ENCODE measurements at regions not wholly inside any gene's neighbourhood (a gene's known extent, or its start where the extent isn't known, plus 50 kb on each side); places are given as distances from the start of the nearest gene placed in this dataset.

DNA sequence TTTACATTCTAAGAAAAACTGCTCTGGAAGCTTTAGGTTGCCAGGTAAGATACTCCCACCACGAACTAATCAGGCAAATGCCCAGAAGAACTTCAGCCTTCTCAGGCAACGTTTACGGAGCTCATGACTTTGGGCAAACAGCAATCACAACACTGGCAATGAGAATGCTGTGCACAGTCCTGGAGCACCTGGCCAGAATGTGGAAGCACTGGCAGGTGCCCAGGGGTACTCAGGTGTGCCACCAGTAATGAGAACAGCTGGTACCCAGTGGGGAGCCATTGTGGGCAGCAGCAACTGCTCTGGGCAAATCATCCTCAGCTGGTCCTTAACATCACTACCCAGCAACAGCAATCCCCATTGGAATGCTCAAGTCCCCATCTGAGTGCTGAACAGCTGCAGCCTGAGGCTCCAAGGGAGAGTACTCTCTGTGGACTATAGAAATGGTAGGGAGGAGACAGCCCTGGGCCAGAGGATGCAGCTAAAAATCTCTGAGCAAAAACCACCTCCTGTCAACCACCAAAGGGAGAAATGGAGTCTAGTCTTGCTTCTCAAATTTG is 210.0 kb downstream of the FOXO1 start (continued):
- TF ChIP-seq, protein P1, sequence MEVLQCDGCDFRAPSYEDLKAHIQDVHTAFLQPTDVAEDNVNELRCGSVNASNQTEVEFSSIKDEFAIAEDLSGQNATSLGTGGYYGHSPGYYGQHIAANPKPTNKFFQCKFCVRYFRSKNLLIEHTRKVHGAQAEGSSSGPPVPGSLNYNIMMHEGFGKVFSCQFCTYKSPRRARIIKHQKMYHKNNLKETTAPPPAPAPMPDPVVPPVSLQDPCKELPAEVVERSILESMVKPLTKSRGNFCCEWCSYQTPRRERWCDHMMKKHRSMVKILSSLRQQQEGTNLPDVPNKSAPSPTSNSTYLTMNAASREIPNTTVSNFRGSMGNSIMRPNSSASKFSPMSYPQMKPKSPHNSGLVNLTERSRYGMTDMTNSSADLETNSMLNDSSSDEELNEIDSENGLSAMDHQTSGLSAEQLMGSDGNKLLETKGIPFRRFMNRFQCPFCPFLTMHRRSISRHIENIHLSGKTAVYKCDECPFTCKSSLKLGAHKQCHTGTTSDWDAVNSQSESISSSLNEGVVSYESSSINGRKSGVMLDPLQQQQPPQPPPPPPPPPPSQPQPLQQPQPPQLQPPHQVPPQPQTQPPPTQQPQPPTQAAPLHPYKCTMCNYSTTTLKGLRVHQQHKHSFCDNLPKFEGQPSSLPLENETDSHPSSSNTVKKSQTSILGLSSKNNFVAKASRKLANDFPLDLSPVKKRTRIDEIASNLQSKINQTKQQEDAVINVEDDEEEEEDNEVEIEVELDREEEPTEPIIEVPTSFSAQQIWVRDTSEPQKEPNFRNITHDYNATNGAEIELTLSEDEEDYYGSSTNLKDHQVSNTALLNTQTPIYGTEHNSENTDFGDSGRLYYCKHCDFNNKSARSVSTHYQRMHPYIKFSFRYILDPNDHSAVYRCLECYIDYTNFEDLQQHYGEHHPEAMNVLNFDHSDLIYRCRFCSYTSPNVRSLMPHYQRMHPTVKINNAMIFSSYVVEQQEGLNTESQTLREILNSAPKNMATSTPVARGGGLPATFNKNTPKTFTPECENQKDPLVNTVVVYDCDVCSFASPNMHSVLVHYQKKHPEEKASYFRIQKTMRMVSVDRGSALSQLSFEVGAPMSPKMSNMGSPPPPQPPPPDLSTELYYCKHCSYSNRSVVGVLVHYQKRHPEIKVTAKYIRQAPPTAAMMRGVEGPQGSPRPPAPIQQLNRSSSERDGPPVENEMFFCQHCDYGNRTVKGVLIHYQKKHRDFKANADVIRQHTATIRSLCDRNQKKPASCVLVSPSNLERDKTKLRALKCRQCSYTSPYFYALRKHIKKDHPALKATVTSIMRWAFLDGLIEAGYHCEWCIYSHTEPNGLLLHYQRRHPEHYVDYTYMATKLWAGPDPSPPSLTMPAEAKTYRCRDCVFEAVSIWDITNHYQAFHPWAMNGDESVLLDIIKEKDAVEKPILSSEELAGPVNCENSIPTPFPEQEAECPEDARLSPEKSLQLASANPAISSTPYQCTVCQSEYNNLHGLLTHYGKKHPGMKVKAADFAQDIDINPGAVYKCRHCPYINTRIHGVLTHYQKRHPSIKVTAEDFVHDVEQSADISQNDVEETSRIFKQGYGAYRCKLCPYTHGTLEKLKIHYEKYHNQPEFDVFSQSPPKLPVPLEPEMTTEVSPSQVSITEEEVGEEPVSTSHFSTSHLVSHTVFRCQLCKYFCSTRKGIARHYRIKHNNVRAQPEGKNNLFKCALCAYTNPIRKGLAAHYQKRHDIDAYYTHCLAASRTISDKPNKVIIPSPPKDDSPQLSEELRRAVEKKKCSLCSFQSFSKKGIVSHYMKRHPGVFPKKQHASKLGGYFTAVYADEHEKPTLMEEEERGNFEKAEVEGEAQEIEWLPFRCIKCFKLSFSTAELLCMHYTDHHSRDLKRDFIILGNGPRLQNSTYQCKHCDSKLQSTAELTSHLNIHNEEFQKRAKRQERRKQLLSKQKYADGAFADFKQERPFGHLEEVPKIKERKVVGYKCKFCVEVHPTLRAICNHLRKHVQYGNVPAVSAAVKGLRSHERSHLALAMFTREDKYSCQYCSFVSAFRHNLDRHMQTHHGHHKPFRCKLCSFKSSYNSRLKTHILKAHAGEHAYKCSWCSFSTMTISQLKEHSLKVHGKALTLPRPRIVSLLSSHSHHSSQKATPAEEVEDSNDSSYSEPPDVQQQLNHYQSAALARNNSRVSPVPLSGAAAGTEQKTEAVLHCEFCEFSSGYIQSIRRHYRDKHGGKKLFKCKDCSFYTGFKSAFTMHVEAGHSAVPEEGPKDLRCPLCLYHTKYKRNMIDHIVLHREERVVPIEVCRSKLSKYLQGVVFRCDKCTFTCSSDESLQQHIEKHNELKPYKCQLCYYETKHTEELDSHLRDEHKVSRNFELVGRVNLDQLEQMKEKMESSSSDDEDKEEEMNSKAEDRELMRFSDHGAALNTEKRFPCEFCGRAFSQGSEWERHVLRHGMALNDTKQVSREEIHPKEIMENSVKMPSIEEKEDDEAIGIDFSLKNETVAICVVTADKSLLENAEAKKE (CRISPR knock-in tag; IDR thresholded peaks at IDR 0.05): no peak
- no peak for TF ChIP-seq STAT1 (IDR thresholded peaks at IDR 0.05; ENCODE audit: unreplicated experiment)

DNA sequence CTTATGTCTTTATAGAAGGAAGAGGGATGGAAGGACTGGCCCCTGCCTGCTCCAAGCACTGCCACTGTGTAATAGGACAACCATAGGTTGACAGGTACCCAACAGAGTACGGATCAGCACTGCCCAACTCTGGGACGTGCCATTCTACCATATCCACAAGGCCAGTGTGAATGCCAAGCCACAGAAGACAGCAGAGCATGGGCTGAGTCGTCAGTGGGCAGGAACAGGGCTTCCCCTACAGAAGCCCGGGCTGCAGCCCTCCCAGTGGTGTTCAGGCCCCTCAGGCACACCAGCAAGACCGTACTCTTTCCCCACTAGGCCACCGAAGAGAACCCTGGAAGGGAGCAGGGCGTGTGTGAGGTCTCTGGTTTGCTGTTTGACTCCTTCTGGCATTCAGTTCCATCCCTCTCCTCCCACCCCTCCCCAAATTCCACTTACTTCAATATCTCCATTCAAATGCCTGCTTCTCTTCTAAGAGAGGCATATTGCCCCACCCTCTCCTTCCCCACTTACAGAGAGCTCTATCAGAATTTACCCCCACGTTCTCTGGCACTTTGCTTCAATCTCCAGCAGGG is 209.4 kb downstream of the FOXO1 start:
- H3K36me3 ChIP-seq (ENCODE audit: insufficient read depth): no peaks in the 10 kb centered on the region
- no peaks in the 10 kb centered on the region for H3K27me3 ChIP-seq (ENCODE audit: insufficient read depth)
- H3F3A ChIP-seq (replicated peaks; ENCODE audit: low read depth): no peaks in the 10 kb centered on the region
- Mint-ChIP-seq H3K27me3 (ENCODE audit: insufficient read depth, low read depth, poor library complexity) (no peaks in the 10 kb centered on the region), H3K27ac (no peak overlapping the region), H3K36me3 (ENCODE audit: low read depth) (no peaks in the 10 kb centered on the region), H3K9me3 (no peaks in the 10 kb centered on the region), H3K4me1 (peaks cover 5% of the 10 kb centered on the region; the same call in 1 of the 3 replicates), H3K4me3 (no peak overlapping the region)
- H4K20me1 ChIP-seq (replicated peaks; ENCODE audit: insufficient read depth): no peaks in the 10 kb centered on the region
- H3K27ac ChIP-seq (ENCODE audit: low read depth): no peak overlapping the region
- no peak overlapping the region for H3K4me2 ChIP-seq
- no peak overlapping the region for H3K4me3 ChIP-seq
- no peak for ATAC-seq
- 0 out of 2 replicates have a peak, but pooled peaks cover 3% of the 10 kb centered on the region for H3K9me2 ChIP-seq (ENCODE audit: insufficient read depth)
- no peaks in the 10 kb centered on the region for H3K79me2 ChIP-seq (replicated peaks; ENCODE audit: insufficient read depth)
- DNase-seq (ENCODE audit: low spot score): no peak
- no peak overlapping the region for H2AFZ ChIP-seq
- no peaks in the 10 kb centered on the region for H3K4me1 ChIP-seq (ENCODE audit: insufficient read depth)
- TF ChIP-seq, protein P2, sequence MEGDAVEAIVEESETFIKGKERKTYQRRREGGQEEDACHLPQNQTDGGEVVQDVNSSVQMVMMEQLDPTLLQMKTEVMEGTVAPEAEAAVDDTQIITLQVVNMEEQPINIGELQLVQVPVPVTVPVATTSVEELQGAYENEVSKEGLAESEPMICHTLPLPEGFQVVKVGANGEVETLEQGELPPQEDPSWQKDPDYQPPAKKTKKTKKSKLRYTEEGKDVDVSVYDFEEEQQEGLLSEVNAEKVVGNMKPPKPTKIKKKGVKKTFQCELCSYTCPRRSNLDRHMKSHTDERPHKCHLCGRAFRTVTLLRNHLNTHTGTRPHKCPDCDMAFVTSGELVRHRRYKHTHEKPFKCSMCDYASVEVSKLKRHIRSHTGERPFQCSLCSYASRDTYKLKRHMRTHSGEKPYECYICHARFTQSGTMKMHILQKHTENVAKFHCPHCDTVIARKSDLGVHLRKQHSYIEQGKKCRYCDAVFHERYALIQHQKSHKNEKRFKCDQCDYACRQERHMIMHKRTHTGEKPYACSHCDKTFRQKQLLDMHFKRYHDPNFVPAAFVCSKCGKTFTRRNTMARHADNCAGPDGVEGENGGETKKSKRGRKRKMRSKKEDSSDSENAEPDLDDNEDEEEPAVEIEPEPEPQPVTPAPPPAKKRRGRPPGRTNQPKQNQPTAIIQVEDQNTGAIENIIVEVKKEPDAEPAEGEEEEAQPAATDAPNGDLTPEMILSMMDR (conservative IDR thresholded peaks at IDR 0.05; ENCODE audit: low read depth in 2 of 2): no peak
- TF ChIP-seq CREB1 (CRISPR knock-in tag; IDR thresholded peaks at IDR 0.05; ENCODE audit: low read depth) (no peak), JUNB (IDR thresholded peaks at IDR 0.05; ENCODE audit: unreplicated experiment) (no peak), ZNF331 (CRISPR knock-in tag; IDR thresholded peaks at IDR 0.05; ENCODE audit: low read depth) (no peak)
- TF ChIP-seq, protein P3, sequence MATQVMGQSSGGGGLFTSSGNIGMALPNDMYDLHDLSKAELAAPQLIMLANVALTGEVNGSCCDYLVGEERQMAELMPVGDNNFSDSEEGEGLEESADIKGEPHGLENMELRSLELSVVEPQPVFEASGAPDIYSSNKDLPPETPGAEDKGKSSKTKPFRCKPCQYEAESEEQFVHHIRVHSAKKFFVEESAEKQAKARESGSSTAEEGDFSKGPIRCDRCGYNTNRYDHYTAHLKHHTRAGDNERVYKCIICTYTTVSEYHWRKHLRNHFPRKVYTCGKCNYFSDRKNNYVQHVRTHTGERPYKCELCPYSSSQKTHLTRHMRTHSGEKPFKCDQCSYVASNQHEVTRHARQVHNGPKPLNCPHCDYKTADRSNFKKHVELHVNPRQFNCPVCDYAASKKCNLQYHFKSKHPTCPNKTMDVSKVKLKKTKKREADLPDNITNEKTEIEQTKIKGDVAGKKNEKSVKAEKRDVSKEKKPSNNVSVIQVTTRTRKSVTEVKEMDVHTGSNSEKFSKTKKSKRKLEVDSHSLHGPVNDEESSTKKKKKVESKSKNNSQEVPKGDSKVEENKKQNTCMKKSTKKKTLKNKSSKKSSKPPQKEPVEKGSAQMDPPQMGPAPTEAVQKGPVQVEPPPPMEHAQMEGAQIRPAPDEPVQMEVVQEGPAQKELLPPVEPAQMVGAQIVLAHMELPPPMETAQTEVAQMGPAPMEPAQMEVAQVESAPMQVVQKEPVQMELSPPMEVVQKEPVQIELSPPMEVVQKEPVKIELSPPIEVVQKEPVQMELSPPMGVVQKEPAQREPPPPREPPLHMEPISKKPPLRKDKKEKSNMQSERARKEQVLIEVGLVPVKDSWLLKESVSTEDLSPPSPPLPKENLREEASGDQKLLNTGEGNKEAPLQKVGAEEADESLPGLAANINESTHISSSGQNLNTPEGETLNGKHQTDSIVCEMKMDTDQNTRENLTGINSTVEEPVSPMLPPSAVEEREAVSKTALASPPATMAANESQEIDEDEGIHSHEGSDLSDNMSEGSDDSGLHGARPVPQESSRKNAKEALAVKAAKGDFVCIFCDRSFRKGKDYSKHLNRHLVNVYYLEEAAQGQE (IDR thresholded peaks at IDR 0.05; ENCODE audit: unreplicated experiment): no peak

All from GM23338 (cell line).